GM18499 (cell line): ENCODE measurements at regions not wholly inside any gene's neighbourhood (a gene's known extent, or its start where the extent isn't known, plus 50 kb on each side); places are given as distances from the start of the nearest gene placed in this dataset.

Experiments
- ATAC-seq: cut with Tn5 transposase; IDR thresholded peaks from one replicate; pipeline ENCODE4 v1.9.1; 2021; ENCODE audit warnings: moderate number of reproducible peaks; ENCODE audit not compliant: insufficient read depth, unreplicated experiment

- ATAC-seq = no peak
These were observed 678.6 kb downstream of the IQCM start for GRCh38 chr4:149136951-149137620.

GRCh38 chr4:149135062-149135461, 680.6 kb downstream of the IQCM start:
- no peak for ATAC-seq

GRCh38 chr4:149121023-149121404, 678.8 kb upstream of the NR3C2 start:
- ATAC-seq = no peak

GRCh38 chr4:149120331-149121022, 678.3 kb upstream of the NR3C2 start:
- ATAC-seq = no peak

- ATAC-seq = no peak
These were observed 674.6 kb upstream of the NR3C2 start for GRCh38 chr4:149116806-149117205.

- ATAC-seq = no peak
These were observed 671.7 kb upstream of the NR3C2 start for GRCh38 chr4:149113804-149114430.

- no peak for ATAC-seq
These were observed 669.9 kb upstream of the NR3C2 start for GRCh38 chr4:149112109-149112508.

GRCh38 chr4:149110481-149110880, 668.3 kb upstream of the NR3C2 start:
- no peak for ATAC-seq

- ATAC-seq = no peak
These were observed 666.4 kb upstream of the NR3C2 start for GRCh38 chr4:149108626-149109025.

GRCh38 chr4:149102765-149103164, 660.6 kb upstream of the NR3C2 start:
- ATAC-seq = no peak

GRCh38 chr4:149101649-149102048, 659.4 kb upstream of the NR3C2 start:
- ATAC-seq = no peak

GRCh38 chr4:149095811-149096210, 653.6 kb upstream of the NR3C2 start:
- ATAC-seq = no peak

- no peak for ATAC-seq
These were observed 652.8 kb upstream of the NR3C2 start for GRCh38 chr4:149095001-149095400.

GRCh38 chr4:149084144-149084543, 641.9 kb upstream of the NR3C2 start:
- no peak for ATAC-seq

- no peak for ATAC-seq
These were observed 635.0 kb upstream of the NR3C2 start for GRCh38 chr4:149077181-149077580.

- ATAC-seq = no peak
These were observed 634.2 kb upstream of the NR3C2 start for GRCh38 chr4:149076401-149076800.

GRCh38 chr4:149072384-149072783, 630.2 kb upstream of the NR3C2 start:
- no peak for ATAC-seq

GRCh38 chr4:149065753-149066152, 623.5 kb upstream of the NR3C2 start:
- no peak for ATAC-seq

GRCh38 chr4:149062997-149063396, 620.8 kb upstream of the NR3C2 start:
- ATAC-seq = no peak

GRCh38 chr4:149057594-149057993, 615.4 kb upstream of the NR3C2 start:
- ATAC-seq = no peak

- ATAC-seq = no peak
These were observed 614.4 kb upstream of the NR3C2 start for GRCh38 chr4:149056615-149057014.

GRCh38 chr4:149055624-149056023, 613.4 kb upstream of the NR3C2 start:
- ATAC-seq = no peak
